ENCODE measurements at regions not wholly inside any gene's neighbourhood (a gene's known extent, or its start where the extent isn't known, plus 50 kb on each side); places are given as distances from the start of the nearest gene placed in this dataset.
A peak's percentile ranks its signal among the peaks of the same experiment; 100 is the strongest.

DNA sequence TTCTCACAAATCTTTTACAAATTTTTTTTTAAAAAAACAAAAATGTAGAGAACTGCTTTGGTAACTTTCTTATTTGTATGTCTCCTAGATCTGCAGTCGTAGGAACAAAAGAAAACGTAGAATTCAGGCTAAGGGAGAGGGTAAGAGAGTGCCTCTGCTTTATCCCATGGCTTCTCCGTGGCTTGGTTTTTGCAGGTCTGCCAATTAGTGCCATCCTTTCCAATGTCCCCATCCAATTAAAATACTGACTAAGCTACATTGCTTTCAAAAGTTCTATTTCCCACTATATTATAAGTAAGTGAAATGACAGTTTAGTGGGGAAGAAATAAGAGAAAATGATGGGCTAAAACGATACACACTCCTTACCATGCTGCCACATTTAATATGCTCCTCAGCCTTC is 209.3 kb downstream of the CRPPA start:
- no peak overlapping the region for H3K9ac ChIP-seq (ENCODE audit: low read depth, low read length)
- no peak overlapping the region for H3K27ac ChIP-seq (ENCODE audit: low read depth, low read length)
- H3K9me3 ChIP-seq (ENCODE audit: control insufficient read depth, insufficient read depth, low read length): no peaks in the 10 kb centered on the region
- H3K4me1 ChIP-seq (ENCODE audit: control insufficient read depth, insufficient read depth, low read length): no peaks in the 10 kb centered on the region
- no peak overlapping the region for H3K4me3 ChIP-seq (ENCODE audit: low read depth, low read length)
- no peaks in the 10 kb centered on the region for H3K36me3 ChIP-seq (ENCODE audit: control insufficient read depth, insufficient read depth, low read length)
- H3K27me3 ChIP-seq (ENCODE audit: control insufficient read depth, insufficient read depth, low read length): no peaks in the 10 kb centered on the region

DNA sequence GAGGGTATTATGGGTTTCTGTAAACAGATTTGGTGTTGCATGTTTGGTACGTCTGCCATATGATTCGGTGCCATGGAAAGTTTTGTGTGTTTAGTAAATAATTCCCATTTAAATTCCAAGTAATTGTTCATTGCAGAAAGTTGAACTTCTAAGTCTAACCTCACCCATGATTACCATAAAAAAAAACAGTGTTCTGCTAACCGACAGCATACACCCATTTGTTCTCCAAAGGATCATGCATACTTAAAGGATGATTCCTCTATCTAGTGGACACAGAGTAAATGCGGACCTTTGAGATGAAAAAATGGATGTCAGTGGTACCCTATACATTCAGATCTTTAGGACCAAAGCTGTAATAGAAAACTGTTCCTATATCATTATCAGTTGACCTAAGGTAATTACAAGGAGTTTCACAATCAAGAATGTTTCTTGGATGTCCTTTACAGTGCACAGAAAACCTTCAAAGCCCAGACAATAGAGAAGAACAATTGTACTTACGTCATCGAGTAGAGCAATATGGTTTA is 209.9 kb downstream of the CRPPA start:
- no peak overlapping the region for H3K9ac ChIP-seq (ENCODE audit: low read depth, low read length)
- no peaks in the 10 kb centered on the region for H3K36me3 ChIP-seq (ENCODE audit: control insufficient read depth, insufficient read depth, low read length)
- no peaks in the 10 kb centered on the region for H3K9me3 ChIP-seq (ENCODE audit: control insufficient read depth, insufficient read depth, low read length)

DNA sequence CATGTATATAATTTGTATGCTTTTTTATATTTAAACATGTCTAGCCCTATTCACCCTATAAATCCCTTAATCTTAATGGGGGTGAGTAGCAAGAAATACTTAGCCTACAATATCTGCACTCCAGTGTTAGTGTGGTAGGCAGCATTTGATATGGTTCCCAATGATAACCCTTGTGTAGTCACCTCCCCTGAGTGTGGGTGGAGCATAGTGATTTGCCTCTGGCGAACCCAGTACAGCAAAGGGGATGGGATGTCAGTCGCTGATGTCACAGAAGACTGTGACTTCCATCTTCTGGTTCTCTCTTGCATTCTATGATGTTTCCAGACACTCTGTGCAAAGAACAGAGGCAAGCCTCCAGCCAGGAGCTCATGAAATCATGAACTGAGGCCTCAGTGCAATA is 211.2 kb downstream of the CRPPA start:
- H3K9me3 ChIP-seq (ENCODE audit: control insufficient read depth, insufficient read depth, low read length): no peaks in the 10 kb centered on the region
- peaks cover 6% of the 10 kb centered on the region for H3K4me1 ChIP-seq (ENCODE audit: control insufficient read depth, insufficient read depth, low read length)
- H3K9ac ChIP-seq (ENCODE audit: low read depth, low read length): no peak overlapping the region
- no peaks in the 10 kb centered on the region for H3K36me3 ChIP-seq (ENCODE audit: control insufficient read depth, insufficient read depth, low read length)
- no peak overlapping the region for H3K4me3 ChIP-seq (ENCODE audit: low read depth, low read length)
- H3K27me3 ChIP-seq (ENCODE audit: control insufficient read depth, insufficient read depth, low read length): no peaks in the 10 kb centered on the region
- no peak overlapping the region for H3K27ac ChIP-seq (ENCODE audit: low read depth, low read length)

More for the DNA sequence above, 209.9 kb downstream of the CRPPA start:
- no peaks in the 10 kb centered on the region for H3K27me3 ChIP-seq (ENCODE audit: control insufficient read depth, insufficient read depth, low read length)
- no peak overlapping the region for H3K27ac ChIP-seq (ENCODE audit: low read depth, low read length)
- H3K4me1 ChIP-seq (ENCODE audit: control insufficient read depth, insufficient read depth, low read length): no peaks in the 10 kb centered on the region
- H3K4me3 ChIP-seq (ENCODE audit: low read depth, low read length): no peak overlapping the region

DNA sequence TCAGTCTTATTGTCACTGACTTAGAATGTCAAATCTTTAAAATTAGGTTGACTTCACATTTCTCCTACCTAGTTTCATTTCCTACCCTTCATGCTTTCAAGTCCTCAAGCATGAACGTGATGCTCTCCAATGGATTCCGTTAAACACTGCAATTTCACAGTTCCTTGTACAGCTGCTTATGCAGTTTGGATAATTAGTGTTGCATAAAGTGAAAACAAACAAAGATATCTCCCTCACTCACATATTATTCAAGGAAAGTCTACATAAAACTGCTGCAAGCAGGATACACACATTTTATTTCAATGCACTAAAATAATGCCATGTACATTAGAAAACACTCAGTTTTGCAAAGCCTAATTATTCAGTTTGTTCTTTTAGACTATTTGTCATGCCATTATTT is 214.0 kb downstream of the CRPPA start:
- H3K27ac ChIP-seq (ENCODE audit: low read depth, low read length): no peak overlapping the region
- H3K4me1 ChIP-seq (ENCODE audit: control insufficient read depth, insufficient read depth, low read length): peaks cover 15% of the 10 kb centered on the region
- H3K9me3 ChIP-seq (ENCODE audit: control insufficient read depth, insufficient read depth, low read length): no peaks in the 10 kb centered on the region
- H3K4me3 ChIP-seq (ENCODE audit: low read depth, low read length): no peak overlapping the region
- no peak overlapping the region for H3K9ac ChIP-seq (ENCODE audit: low read depth, low read length)
- H3K27me3 ChIP-seq (ENCODE audit: control insufficient read depth, insufficient read depth, low read length): no peaks in the 10 kb centered on the region
- no peaks in the 10 kb centered on the region for H3K36me3 ChIP-seq (ENCODE audit: control insufficient read depth, insufficient read depth, low read length)

DNA sequence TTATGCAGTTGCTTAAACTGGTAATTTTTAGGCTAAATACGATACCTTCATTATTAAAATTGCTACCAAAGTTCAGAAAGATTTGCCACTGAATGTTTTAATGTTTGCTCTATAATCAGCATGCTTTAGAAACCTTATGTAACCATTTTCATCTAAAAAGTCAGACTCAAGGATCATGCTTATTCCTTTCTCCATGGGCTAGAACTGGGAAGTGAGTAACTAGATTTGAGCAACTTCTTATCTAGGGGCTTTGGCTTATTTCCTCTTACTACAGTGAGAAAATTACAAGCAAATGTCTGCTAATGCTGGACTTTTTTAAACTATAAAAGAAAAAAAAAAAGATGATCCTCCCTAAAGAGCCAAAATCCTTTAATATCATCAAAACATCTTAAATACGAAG is 215.9 kb downstream of the CRPPA start:
- Histone ChIP-seq H3K27ac (ENCODE audit: low read depth, low read length) (peak overlapping the region; percentile 43), H3K9me3 (ENCODE audit: control insufficient read depth, insufficient read depth, low read length) (0 out of 2 replicates have a peak, but pooled peaks cover 3% of the 10 kb centered on the region), H3K9ac (ENCODE audit: low read depth, low read length) (no peak overlapping the region), H3K4me3 (ENCODE audit: low read depth, low read length) (no peak overlapping the region), H3K36me3 (ENCODE audit: control insufficient read depth, insufficient read depth, low read length) (no peaks in the 10 kb centered on the region), H3K4me1 (ENCODE audit: control insufficient read depth, insufficient read depth, low read length) (peaks cover 15% of the 10 kb centered on the region), H3K27me3 (ENCODE audit: control insufficient read depth, insufficient read depth, low read length) (no peaks in the 10 kb centered on the region)

DNA sequence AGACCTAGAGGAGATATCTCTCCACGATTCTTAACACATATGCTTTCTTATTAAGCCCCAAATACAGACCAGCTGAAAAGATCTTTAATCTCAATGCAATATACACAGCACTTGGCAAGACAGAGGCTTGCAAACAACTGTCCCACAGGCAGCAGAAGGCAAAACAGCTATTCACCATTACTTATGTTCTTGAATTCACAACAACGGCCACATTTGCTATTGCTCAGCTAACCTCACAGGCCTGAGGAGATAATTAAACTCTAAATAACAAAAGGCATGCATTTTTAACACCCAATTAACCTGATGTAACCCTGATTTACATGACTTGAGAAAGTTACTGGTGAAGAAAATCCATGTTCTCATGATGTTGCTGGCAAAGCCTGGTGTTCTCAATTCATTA is 216.4 kb downstream of the CRPPA start:
- Histone ChIP-seq H3K36me3 (ENCODE audit: control insufficient read depth, insufficient read depth, low read length) (no peaks in the 10 kb centered on the region), H3K27ac (ENCODE audit: low read depth, low read length) (peak overlapping the region; percentile 71), H3K27me3 (ENCODE audit: control insufficient read depth, insufficient read depth, low read length) (no peaks in the 10 kb centered on the region), H3K9me3 (ENCODE audit: control insufficient read depth, insufficient read depth, low read length) (0 out of 2 replicates have a peak, but pooled peaks cover 3% of the 10 kb centered on the region), H3K9ac (ENCODE audit: low read depth, low read length) (no peak overlapping the region), H3K4me3 (ENCODE audit: low read depth, low read length) (no peak overlapping the region), H3K4me1 (ENCODE audit: control insufficient read depth, insufficient read depth, low read length) (peaks cover 15% of the 10 kb centered on the region)

DNA sequence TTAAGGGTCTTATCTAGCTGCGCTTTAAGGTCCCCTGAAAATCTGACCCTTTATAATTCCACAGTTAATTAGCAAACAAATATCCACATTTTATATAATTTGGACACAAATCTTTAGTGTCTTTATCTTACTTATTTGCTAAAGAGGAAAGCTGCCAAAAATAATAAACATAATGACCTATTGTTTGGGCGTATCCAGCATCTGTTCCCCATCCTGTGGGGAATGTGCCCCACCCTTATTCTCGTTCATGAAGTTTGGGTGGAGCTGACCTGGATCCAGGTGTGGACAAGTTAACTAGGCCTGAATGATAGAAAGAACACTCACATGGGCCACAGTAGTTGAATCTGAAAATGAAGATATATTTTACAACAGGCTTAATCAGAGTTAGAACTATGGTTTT is 218.3 kb downstream of the CRPPA start:
- no peak overlapping the region for H3K9ac ChIP-seq (ENCODE audit: low read depth, low read length)
- H3K4me1 ChIP-seq (ENCODE audit: control insufficient read depth, insufficient read depth, low read length): peaks cover 15% of the 10 kb centered on the region
- no peaks in the 10 kb centered on the region for H3K27me3 ChIP-seq (ENCODE audit: control insufficient read depth, insufficient read depth, low read length)
- no peaks in the 10 kb centered on the region for H3K36me3 ChIP-seq (ENCODE audit: control insufficient read depth, insufficient read depth, low read length)
- H3K9me3 ChIP-seq (ENCODE audit: control insufficient read depth, insufficient read depth, low read length): 0 out of 2 replicates have a peak, but pooled peaks cover 3% of the 10 kb centered on the region
- no peak overlapping the region for H3K27ac ChIP-seq (ENCODE audit: low read depth, low read length)
- H3K4me3 ChIP-seq (ENCODE audit: low read depth, low read length): no peak overlapping the region

DNA sequence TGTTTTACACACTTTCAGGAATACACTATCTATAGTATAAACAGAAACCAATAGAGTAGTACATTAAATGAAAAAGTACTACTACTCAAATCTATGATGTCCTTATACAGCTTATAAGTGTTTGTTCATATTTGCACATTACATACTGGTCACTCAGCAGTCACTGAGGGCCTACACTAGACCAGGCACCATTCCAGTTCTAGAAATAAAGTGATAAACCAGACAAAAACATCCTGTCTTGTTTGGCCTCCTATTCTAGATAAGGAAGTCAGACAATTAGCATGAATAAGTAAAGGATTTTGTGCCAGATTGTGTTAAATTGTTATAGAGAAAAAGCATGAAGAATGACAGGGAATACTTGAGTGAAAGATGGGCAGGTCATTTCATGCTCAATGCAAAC is 219.0 kb downstream of the CRPPA start:
- no peaks in the 10 kb centered on the region for H3K36me3 ChIP-seq (ENCODE audit: control insufficient read depth, insufficient read depth, low read length)
- peaks cover 15% of the 10 kb centered on the region for H3K4me1 ChIP-seq (ENCODE audit: control insufficient read depth, insufficient read depth, low read length)
- H3K4me3 ChIP-seq (ENCODE audit: low read depth, low read length): no peak overlapping the region
- H3K27me3 ChIP-seq (ENCODE audit: control insufficient read depth, insufficient read depth, low read length): no peaks in the 10 kb centered on the region
- H3K9ac ChIP-seq (ENCODE audit: low read depth, low read length): no peak overlapping the region
- H3K27ac ChIP-seq (ENCODE audit: low read depth, low read length): no peak overlapping the region
- 0 out of 2 replicates have a peak, but pooled peaks cover 3% of the 10 kb centered on the region for H3K9me3 ChIP-seq (ENCODE audit: control insufficient read depth, insufficient read depth, low read length)

DNA sequence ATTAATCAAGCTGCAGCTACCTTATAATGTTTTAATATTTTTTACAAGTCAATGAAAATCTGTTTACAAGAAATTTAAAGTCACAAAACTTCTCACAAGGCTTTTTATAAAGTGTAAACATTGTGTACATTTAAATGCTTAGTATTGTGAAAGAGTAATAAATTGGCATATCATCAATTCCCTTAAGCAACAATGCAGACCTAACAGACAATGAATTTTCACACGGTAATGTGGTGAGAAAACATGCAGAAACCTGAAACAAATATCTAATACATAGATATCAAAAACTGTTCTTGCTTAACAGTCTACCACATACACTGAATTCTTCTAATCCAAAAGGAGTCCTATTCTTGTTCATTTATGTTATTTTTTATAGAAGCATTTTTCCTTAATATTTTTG is 220.7 kb downstream of the CRPPA start:
- no peaks in the 10 kb centered on the region for H3K36me3 ChIP-seq (ENCODE audit: control insufficient read depth, insufficient read depth, low read length)
- no peaks in the 10 kb centered on the region for H3K27me3 ChIP-seq (ENCODE audit: control insufficient read depth, insufficient read depth, low read length)
- peaks cover 13% of the 10 kb centered on the region for H3K4me1 ChIP-seq (ENCODE audit: control insufficient read depth, insufficient read depth, low read length)
- H3K9ac ChIP-seq (ENCODE audit: low read depth, low read length): no peak overlapping the region
- H3K9me3 ChIP-seq (ENCODE audit: control insufficient read depth, insufficient read depth, low read length): 0 out of 2 replicates have a peak, but pooled peaks cover 3% of the 10 kb centered on the region
- no peak overlapping the region for H3K4me3 ChIP-seq (ENCODE audit: low read depth, low read length)
- H3K27ac ChIP-seq (ENCODE audit: low read depth, low read length): no peak overlapping the region

DNA sequence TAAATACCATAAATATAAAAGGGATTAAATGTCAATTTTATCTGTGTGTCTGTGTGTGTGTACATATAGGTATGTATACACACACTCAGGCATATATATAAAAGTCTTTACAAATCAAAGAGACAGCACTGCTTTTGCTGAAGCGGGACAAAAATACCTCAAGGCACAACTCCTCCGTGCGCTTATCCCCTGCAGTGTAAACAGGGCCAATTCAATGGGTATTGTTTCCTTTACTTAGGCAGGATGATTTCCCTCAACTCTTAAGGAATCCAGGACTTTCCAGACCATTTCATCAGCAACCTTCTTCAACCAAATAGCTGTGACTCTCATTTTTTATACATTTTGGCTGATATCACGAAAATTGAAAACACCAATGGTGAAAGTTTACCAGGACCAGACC is 227.7 kb downstream of the CRPPA start:
- Histone ChIP-seq H3K9ac (ENCODE audit: low read depth, low read length) (no peak overlapping the region), H3K4me3 (ENCODE audit: low read depth, low read length) (no peak overlapping the region), H3K9me3 (ENCODE audit: control insufficient read depth, insufficient read depth, low read length) (no peaks in the 10 kb centered on the region), H3K27me3 (ENCODE audit: control insufficient read depth, insufficient read depth, low read length) (no peaks in the 10 kb centered on the region), H3K4me1 (ENCODE audit: control insufficient read depth, insufficient read depth, low read length) (peaks cover 4% of the 10 kb centered on the region), H3K27ac (ENCODE audit: low read depth, low read length) (no peak overlapping the region), H3K36me3 (ENCODE audit: control insufficient read depth, insufficient read depth, low read length) (no peaks in the 10 kb centered on the region)

DNA sequence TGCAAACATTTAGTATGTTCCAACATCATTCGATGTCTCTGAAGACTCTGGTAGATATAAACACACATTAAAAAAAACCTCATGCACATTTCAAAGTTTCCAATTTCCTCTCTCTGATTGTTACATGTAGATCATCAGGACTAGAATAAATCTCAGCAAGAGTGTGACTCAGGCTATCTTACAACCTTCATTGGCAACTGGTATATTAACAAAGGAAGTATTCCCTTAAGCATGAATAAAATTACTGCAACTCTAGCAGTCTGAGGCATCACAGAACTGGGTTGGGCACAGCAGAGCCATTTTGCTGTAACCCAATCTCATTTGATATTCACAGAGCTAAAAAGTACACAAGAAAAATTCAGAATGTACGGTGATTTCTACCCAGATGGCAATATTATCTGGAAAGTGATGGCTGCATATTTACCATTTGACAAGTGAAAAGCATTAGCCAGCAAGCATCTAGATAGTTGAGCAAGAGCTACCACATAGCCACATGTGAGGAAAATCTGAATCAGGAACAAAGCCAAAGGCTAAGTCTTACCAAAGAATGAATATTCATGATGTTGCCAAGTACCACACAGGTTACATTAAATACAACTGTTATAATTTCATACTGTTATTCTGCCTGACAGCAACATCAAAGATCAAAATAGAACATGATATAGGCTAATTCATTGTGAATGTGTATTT is 232.2 kb downstream of the CRPPA start:
- Histone ChIP-seq H3K36me3 (ENCODE audit: control insufficient read depth, insufficient read depth, low read length) (no peaks in the 10 kb centered on the region), H3K9ac (ENCODE audit: low read depth, low read length) (no peak overlapping the region), H3K9me3 (ENCODE audit: control insufficient read depth, insufficient read depth, low read length) (no peaks in the 10 kb centered on the region), H3K27me3 (ENCODE audit: control insufficient read depth, insufficient read depth, low read length) (no peaks in the 10 kb centered on the region), H3K4me3 (ENCODE audit: low read depth, low read length) (no peak overlapping the region), H3K4me1 (ENCODE audit: control insufficient read depth, insufficient read depth, low read length) (peaks cover 4% of the 10 kb centered on the region), H3K27ac (ENCODE audit: low read depth, low read length) (no peak overlapping the region)
